Activated CD8-positive, alpha-beta T cell treated with anti-CD3 and anti-CD28 coated beads, Interleukin-2, amount 10 ng/mL, durations not matched to agents 7 days and 5 days (primary cell): ENCODE measurements at regions not wholly inside any gene's neighbourhood (a gene's known extent, or its start where the extent isn't known, plus 50 kb on each side); places are given as distances from the start of the nearest gene placed in this dataset.

Experiments
- ATAC-seq: fragments of 150-1000 bp; cut with Tn5 transposase; one replicate; pipeline ENCODE4 v1.10.0; 2021; ENCODE audit warnings: moderate library complexity
- CTCF ChIA-PET: fragments of 350-600 bp; sonication (Branson Sonifier 250); formaldehyde crosslinking; loops from one replicate; lab custom pipeline; 2021; ENCODE audit warnings: antibody characterized with exemption; lab: Charles Lee
- POLR2A ChIA-PET: fragments of 350-600 bp; sonication (Branson Sonifier 250); formaldehyde crosslinking; loops from one replicate; lab custom pipeline; 2021; ENCODE audit warnings: antibody characterized with exemption; lab: Charles Lee
- DNase-seq: peaks from one replicate; pipeline ENCODE4 v3.0.0-alpha.2; 2020
- H3K27ac Mint-ChIP-seq: one replicate; pipeline ENCODE4 v1.8.0; 2021; ENCODE audit warnings: mild to moderate bottlenecking, mixed read lengths
- H3K27me3 Mint-ChIP-seq: one replicate; pipeline ENCODE4 v1.8.0; 2021; ENCODE audit warnings: low read depth, mixed read lengths
- H3K36me3 Mint-ChIP-seq: one replicate; pipeline ENCODE4 v1.8.0; 2021; ENCODE audit warnings: low read depth, mixed read lengths
- H3K4me1 Mint-ChIP-seq: one replicate; pipeline ENCODE4 v1.8.0; 2021; ENCODE audit warnings: low read depth, mixed read lengths
- H3K4me3 Mint-ChIP-seq: one replicate; pipeline ENCODE4 v1.8.0; 2021; ENCODE audit warnings: mild to moderate bottlenecking, mixed read lengths
- H3K9me3 Mint-ChIP-seq: one replicate; pipeline ENCODE4 v1.8.0; 2022; ENCODE audit warnings: mixed read lengths; ENCODE audit not compliant: insufficient read depth

DNA sequence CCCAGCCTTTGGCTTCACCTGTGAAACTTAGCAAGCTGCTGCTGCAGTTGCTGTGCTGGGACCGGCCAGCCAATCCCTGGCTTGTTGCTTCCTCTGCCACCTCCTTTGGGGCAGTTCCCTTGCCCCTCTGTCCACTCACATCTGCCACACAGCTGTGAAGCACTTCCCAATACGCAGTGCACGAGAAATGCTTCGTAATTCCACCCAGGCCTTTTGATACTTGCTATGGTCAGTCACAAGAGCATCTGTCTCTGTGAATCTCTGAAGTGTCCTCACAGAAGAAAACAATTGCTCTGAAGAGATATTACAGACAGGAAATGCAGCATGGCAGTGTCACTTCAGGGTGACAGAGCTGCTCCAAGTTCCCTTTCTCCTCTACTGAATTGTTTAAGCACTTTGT lies 208.5 kb downstream of the PTEN start:
- no peak overlapping the region for H3K4me3 Mint-ChIP-seq
- H3K27me3 Mint-ChIP-seq, result peaks cover 2% of the 10 kb centered on the region
- H3K27ac Mint-ChIP-seq, result no peak overlapping the region
- peaks cover 7% of the 10 kb centered on the region for H3K9me3 Mint-ChIP-seq
- ATAC-seq, result no peak
- H3K36me3 Mint-ChIP-seq, result peaks cover 10% of the 10 kb centered on the region
- POLR2A ChIA-PET, result no interaction called here
- H3K4me1 Mint-ChIP-seq, result peaks cover 38% of the 10 kb centered on the region
- DNase-seq, result no peak
- CTCF ChIA-PET, result no interaction called here

DNA sequence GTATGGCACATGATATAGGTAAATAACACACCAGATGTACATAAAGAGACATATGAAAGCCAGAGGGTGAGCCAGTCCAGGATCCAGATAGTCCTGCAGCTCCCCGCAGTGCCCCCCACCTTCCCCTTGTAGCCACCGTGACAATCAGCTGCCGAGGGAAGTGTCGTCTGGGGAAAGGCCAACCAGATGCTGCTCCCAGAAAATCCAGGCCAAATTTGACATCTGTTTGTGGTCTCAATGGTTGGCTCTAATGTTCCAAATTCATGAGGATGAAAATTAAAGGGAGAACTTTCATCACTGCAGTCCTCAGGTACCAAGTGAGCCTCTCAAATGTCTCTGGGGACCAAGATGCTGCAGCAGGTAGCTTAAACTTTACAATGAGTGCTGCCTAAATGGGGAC lies 210.3 kb downstream of the PTEN start:
- H3K9me3 Mint-ChIP-seq, result no peaks in the 10 kb centered on the region
- ATAC-seq, result no peak
- peaks cover 22% of the 10 kb centered on the region for H3K4me1 Mint-ChIP-seq
- CTCF ChIA-PET, result no interaction called here
- H3K27ac Mint-ChIP-seq, result no peak overlapping the region
- no peak overlapping the region for H3K4me3 Mint-ChIP-seq
- no peaks in the 10 kb centered on the region for H3K36me3 Mint-ChIP-seq
- no peak for DNase-seq
- H3K27me3 Mint-ChIP-seq, result peaks cover 7% of the 10 kb centered on the region
- POLR2A ChIA-PET, result interaction anchor here (0.6 kb wide), 1 partner anchor 145 kb away, joined by 3 read pairs; no protein-coding TSS in a partner anchor

DNA sequence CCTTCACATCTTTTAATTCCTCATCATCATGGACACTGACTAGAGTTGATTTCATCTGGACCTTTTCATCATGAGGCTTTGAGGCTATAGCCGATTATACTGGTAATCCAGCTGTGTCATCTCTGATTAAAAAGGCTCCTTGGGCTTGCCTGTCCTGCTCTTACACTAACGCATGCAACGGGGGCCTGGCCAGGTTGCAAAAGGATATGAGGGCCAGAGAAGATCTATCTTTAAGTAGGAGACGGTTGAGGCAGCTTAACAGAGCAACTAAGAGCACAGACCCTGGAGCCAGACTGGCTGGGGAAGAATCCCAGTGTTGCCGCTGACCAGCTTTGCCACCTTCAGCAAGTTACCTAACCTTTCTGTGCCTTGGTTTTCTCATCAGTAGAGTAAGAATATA lies 211.5 kb downstream of the PTEN start:
- no peaks in the 10 kb centered on the region for H3K36me3 Mint-ChIP-seq
- H3K4me1 Mint-ChIP-seq, result peaks cover 17% of the 10 kb centered on the region
- no peak overlapping the region for H3K4me3 Mint-ChIP-seq
- CTCF ChIA-PET, result no interaction called here
- DNase-seq, result no peak
- POLR2A ChIA-PET, result no interaction called here
- ATAC-seq, result no peak
- peaks cover 7% of the 10 kb centered on the region for H3K27me3 Mint-ChIP-seq
- H3K9me3 Mint-ChIP-seq, result no peaks in the 10 kb centered on the region
- no peak overlapping the region for H3K27ac Mint-ChIP-seq

DNA sequence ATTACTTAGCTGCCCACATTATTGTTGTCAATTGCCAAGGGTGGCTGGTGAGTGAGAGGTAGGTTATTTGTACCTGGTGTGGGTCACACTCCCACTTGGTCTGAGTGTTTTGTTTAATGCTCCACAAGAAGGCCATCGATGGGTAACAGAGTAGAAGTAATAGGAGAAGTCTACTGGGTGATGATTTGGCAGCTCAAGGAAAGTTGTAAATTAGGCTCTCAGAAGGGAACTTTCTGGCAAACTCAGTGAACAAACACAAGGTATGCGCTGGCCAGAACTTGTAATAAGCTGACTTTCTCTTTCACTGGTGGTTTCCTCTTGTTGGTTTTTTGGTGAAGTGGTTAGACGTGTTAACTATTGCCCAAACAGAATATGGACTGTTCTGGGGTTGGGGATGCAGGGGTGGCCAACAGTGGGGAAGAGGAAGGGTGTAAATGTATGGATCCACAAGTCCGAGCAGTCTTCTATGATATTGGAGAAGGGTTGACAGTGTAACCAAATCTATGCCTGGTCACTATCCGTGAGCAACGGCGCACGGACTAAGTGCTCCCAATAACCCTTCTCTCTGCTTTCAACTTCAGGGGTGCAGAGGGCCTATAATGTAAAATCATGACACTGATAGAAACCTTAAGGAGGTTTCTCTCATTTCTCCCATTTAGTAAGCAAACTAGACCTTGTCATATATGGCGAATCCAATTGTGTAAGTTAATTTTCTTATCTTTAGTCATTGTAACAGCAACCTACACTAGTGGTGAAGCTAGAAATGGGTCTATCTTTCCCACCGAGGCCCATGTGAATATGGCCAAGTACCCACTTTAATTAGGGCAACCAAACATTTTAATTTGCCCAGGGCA lies 212.8 kb downstream of the PTEN start:
- DNase-seq (peak; percentile 28), ATAC-seq (peak; percentile 47)
- ChIA-PET CTCF (interaction anchor here (1.6 kb wide), 1 partner anchor 13 kb away, joined by 3 read pairs; no protein-coding TSS in a partner anchor), POLR2A (no interaction called here)
- Mint-ChIP-seq H3K36me3 (no peaks in the 10 kb centered on the region), H3K4me1 (peaks cover 22% of the 10 kb centered on the region), H3K9me3 (no peaks in the 10 kb centered on the region), H3K4me3 (no peak overlapping the region), H3K27ac (peak overlapping the region; percentile 3), H3K27me3 (peaks cover 9% of the 10 kb centered on the region)

DNA sequence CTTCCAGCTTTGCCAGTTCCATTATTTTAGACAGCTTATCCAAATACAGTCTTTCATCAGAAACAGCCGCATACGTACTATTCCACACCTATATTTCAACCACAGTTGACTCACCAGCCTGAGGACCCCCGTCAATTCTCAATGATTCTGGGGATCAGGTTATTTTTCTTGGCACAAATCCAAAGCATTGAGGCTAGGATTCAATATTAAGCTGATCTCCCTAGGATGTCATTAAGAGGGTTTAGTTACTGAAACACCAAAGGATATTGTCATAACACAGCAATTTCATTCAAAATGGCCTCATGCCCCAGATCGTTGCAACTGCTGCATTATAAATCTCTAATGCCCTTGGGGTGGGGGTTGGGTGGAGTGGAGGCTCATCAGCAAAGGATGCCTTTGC lies 214.6 kb downstream of the PTEN start:
- H3K9me3 Mint-ChIP-seq, result no peaks in the 10 kb centered on the region
- H3K27me3 Mint-ChIP-seq, result peaks cover 12% of the 10 kb centered on the region
- no peaks in the 10 kb centered on the region for H3K36me3 Mint-ChIP-seq
- no peak overlapping the region for H3K4me3 Mint-ChIP-seq
- no peak for DNase-seq
- no peak for ATAC-seq
- H3K27ac Mint-ChIP-seq, result no peak overlapping the region
- peaks cover 20% of the 10 kb centered on the region for H3K4me1 Mint-ChIP-seq
- ChIA-PET CTCF (interaction anchor here (1.0 kb wide), 1 partner anchor 9 kb away, joined by 3 read pairs; no protein-coding TSS in a partner anchor), POLR2A (no interaction called here)

DNA sequence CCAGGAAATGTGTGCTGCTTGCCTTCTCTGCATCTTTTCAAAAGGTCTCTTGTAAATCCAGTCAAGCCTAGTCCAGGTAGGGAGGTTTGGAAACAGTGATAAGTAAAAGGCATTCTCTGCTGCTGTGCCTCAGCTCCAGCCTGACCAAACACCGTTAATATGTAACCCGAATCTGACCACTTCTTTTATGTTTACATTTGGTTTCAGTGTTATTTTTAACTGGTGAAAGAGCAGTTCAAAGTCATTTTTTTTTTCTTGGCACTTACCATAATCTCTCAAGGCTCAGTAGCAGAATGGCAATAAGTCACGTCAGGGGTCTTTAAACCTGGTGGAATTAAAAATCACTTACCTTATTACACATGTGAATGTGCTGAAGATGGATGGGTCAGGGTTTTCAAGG lies 216.8 kb downstream of the PTEN start:
- POLR2A ChIA-PET, result no interaction called here
- no peaks in the 10 kb centered on the region for H3K36me3 Mint-ChIP-seq
- no peak overlapping the region for H3K27ac Mint-ChIP-seq

DNA sequence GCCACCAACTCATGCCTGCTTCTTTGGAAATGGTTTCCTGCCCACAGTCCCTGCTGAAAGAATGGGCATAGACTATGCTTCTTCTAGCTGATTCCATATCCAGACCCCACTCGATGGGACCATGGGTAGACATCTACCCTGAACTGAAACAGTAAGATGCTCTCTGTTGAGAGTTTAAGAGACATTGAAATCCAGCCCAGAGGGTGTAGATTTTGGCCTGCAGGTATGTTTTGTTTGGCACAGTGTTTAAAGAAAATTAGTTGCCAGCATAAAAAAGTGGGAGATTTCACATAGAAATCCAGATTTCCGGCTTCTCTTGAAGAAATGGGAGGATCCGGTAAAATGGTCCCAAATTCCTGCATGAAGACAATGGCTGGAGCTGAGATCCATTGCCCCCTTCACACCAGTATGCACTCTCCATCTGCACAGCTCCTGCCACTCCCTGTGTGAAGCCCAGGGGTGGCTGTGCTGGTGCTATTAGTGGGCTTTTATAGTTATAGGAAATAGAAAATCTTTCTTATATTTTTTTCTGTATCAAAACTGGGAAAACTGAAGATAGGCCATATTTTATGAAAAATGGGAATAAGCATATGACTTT lies 218.1 kb downstream of the PTEN start:
- peaks cover 10% of the 10 kb centered on the region for H3K27me3 Mint-ChIP-seq
- ChIA-PET POLR2A (no interaction called here), CTCF (no interaction called here)
- DNase-seq (no peak), ATAC-seq (no peak)
- H3K9me3 Mint-ChIP-seq, result no peaks in the 10 kb centered on the region
- peaks cover 11% of the 10 kb centered on the region for H3K4me1 Mint-ChIP-seq
- no peaks in the 10 kb centered on the region for H3K36me3 Mint-ChIP-seq
- H3K27ac Mint-ChIP-seq, result no peak overlapping the region
- no peak overlapping the region for H3K4me3 Mint-ChIP-seq

More for the DNA sequence above, 216.8 kb downstream of the PTEN start:
- Mint-ChIP-seq H3K27me3 (peaks cover 10% of the 10 kb centered on the region), H3K4me1 (peaks cover 21% of the 10 kb centered on the region), H3K4me3 (no peak overlapping the region), H3K9me3 (no peaks in the 10 kb centered on the region)
- ATAC-seq, result no peak
- DNase-seq, result no peak
- CTCF ChIA-PET, result interaction anchor here (0.7 to 1.0 kb wide), 2 partner anchors 12 to 118 kb away, joined by 3 read pairs; no protein-coding TSS in a partner anchor

DNA sequence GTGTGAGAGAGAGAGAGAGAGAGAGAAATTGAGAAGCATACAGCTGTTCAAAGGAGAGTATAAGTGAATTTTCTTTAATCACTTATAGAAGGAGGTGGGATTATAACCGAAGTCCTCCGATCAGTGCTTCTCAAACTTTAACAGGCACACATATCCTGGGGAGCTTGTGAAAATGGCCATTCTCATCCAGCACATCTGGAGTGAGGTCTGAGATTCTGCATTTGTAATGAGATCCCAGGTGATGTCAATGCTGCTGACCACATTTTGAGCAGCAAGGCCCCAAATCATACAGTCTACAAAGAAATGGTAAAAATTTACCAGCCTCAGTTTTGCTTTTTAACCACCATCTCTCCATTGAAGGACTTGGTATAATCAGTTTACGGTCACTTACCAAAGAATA lies 219.0 kb downstream of the PTEN start:
- Mint-ChIP-seq H3K9me3 (no peaks in the 10 kb centered on the region), H3K4me1 (peaks cover 10% of the 10 kb centered on the region), H3K27ac (no peak overlapping the region), H3K36me3 (no peaks in the 10 kb centered on the region), H3K27me3 (peaks cover 10% of the 10 kb centered on the region), H3K4me3 (no peak overlapping the region)
- no peak for ATAC-seq
- no peak for DNase-seq
- ChIA-PET POLR2A (no interaction called here), CTCF (interaction anchor here (1.1 kb wide), 1 partner anchor 218 kb away, joined by 3 read pairs; no protein-coding TSS in a partner anchor)

DNA sequence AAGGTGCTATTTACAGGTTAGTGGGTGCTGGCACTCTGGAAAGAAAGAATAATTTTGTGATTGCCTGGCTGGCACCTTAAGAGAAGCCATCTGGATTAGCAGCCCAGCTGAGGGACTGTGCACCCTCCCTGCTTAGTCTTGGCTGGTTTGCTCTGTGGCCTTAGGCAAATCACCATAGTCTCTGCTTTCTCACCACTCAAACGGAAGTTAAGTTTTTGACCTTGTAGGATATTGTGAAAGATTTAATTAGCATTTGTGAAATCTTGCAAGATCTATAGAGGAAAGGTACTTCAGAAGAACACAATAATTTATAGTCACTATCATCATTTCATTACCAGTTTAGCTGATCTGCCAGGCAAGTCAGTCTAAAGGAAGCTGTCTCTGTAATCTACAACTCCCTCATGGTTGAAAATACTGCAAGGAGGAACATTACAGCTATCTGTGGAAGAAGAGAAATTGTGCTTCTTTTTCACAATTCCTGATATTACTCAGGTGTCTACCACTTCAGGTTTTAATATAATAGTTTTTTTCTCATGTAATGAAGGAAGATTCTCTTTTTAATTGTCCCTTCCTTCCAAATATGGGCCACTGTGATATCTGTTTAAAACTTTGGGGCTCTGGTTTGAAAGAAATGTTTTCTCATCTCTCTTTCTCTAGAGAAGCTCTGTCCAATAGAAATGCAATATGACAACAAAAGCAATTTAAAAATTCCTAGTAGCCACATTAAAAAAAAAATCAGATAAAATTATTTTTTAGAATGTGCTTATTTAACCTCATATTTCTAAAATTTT lies 219.6 kb downstream of the PTEN start:
- POLR2A ChIA-PET, result no interaction called here
- Mint-ChIP-seq H3K4me1 (peaks cover 10% of the 10 kb centered on the region), H3K36me3 (no peaks in the 10 kb centered on the region), H3K9me3 (no peaks in the 10 kb centered on the region), H3K4me3 (no peak overlapping the region), H3K27me3 (peaks cover 11% of the 10 kb centered on the region), H3K27ac (no peak overlapping the region)
- ATAC-seq (no peak), DNase-seq (no peak)
- CTCF ChIA-PET, result interaction anchor here (0.7 to 1.1 kb wide), 2 partner anchors 188 to 218 kb away, joined by 3 read pairs; no protein-coding TSS in a partner anchor

DNA sequence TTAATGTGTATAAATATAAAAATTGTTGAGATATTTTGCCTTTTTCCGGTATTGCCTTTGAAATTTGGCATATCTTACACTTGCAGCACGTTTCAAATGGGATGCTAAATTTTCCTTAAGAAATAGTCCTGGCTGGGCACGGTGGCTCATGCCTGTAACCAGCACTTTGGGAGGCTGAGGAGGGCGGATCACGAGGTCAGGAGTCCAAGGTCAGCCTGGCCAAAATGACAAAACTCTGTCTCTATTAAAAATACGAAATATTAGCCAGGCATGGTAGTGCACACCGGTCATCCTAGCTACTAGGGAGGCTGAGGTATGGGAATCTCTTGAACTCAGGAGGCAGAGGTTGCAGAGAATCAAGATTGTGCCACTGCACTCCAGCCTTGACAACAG lies 220.2 kb downstream of the PTEN start:
- no peak overlapping the region for H3K27ac Mint-ChIP-seq
- peaks cover 10% of the 10 kb centered on the region for H3K4me1 Mint-ChIP-seq
- H3K27me3 Mint-ChIP-seq, result peaks cover 11% of the 10 kb centered on the region
- no peaks in the 10 kb centered on the region for H3K36me3 Mint-ChIP-seq
- no peak for DNase-seq
- ChIA-PET CTCF (interaction anchor here (0.7 kb wide), 1 partner anchor 187 kb away, joined by 3 read pairs; no protein-coding TSS in a partner anchor), POLR2A (no interaction called here)
- no peaks in the 10 kb centered on the region for H3K9me3 Mint-ChIP-seq
- no peak overlapping the region for H3K4me3 Mint-ChIP-seq
- ATAC-seq, result no peak

DNA sequence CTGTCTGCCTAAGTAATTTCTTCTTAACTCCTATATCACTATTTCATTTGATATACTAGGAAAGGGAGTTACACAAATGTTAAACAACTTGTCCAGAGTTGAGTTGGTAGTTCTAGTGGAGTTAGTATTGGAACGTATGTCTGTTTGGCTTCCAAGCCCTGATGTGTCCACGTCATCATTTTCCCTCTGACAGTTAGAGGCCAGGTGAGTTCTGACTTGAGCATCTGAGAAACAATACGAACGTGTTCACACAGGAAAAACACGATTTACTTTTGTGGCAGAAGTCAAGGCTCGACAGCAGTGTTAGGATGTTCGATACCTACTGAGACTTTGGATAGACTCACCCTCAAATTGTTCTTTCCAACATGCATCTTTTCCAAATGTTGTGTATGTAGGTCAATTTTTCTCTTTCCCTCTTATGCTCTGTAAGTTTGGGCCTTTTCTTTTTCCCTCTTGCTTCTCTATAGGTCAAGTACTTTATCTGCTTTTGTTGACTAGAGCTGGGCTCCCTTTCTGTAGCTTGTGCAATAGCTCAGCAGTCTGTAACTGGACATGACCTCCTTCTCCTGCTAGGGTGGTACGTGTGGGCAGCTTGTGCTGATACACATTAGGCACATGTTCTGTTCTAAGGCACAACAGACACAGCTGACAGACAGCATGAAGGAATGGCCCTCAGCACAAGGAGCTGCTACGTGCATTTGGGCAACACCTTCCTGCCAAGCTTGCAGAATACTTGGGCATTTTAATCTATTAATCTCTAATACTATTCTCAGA lies 222.9 kb downstream of the PTEN start:
- Mint-ChIP-seq H3K27ac (no peak overlapping the region), H3K27me3 (peaks cover 17% of the 10 kb centered on the region), H3K36me3 (peaks cover 12% of the 10 kb centered on the region), H3K9me3 (no peaks in the 10 kb centered on the region), H3K4me3 (no peak overlapping the region), H3K4me1 (peaks cover 24% of the 10 kb centered on the region)
- POLR2A ChIA-PET, result no interaction called here
- DNase-seq, result no peak
- no peak for ATAC-seq
- CTCF ChIA-PET, result interaction anchor here (1.1 to 1.5 kb wide), 2 partner anchors 8 to 28 kb away, joined by 3 to 4 read pairs; no protein-coding TSS in a partner anchor
